ENCODE measurements at regions not wholly inside any gene's neighbourhood (a gene's known extent, or its start where the extent isn't known, plus 50 kb on each side); places are given as distances from the start of the nearest gene placed in this dataset.

DNA sequence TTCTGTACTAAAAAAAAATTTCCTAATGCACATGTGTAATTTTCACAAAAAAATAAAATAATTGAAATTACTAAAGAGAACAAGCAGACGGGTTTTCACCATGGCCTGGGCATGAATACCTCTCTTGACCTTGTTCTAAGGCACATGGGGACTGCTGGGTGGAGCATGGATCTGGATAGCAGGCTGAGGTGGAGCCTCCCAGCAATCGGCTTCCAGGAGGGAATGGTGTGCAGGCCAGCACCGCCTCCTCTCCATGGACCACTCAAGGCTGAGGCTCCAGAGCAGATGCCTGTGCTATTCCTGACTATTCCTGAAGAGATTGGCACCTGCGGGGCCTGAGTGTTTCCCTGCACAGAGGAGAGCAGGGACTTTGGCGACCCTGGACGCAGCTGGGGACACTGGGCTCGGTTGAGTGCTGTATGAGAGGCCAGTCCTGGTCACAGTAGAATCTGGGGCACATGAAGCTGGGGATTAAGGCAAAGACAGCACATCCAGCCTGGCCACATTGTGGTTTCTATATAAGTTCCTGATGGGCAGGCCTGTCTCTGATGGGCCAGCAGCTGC lies 963.6 kb downstream of the BRD1 start:
- no peak for TF ChIP-seq EZH2phosphoT487 (IDR thresholded peaks at IDR 0.05; ENCODE audit: borderline replicate concordance, low read length)
- TF ChIP-seq, protein P1, sequence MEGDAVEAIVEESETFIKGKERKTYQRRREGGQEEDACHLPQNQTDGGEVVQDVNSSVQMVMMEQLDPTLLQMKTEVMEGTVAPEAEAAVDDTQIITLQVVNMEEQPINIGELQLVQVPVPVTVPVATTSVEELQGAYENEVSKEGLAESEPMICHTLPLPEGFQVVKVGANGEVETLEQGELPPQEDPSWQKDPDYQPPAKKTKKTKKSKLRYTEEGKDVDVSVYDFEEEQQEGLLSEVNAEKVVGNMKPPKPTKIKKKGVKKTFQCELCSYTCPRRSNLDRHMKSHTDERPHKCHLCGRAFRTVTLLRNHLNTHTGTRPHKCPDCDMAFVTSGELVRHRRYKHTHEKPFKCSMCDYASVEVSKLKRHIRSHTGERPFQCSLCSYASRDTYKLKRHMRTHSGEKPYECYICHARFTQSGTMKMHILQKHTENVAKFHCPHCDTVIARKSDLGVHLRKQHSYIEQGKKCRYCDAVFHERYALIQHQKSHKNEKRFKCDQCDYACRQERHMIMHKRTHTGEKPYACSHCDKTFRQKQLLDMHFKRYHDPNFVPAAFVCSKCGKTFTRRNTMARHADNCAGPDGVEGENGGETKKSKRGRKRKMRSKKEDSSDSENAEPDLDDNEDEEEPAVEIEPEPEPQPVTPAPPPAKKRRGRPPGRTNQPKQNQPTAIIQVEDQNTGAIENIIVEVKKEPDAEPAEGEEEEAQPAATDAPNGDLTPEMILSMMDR (conservative IDR thresholded peaks at IDR 0.05; ENCODE audit: low read depth, low read length) = no peak
- TF ChIP-seq EZH2 (IDR thresholded peaks at IDR 0.05; ENCODE audit: low read length, unreplicated experiment) = no peak
- no peaks in the 10 kb centered on the region for H3K9me2 ChIP-seq (replicated peaks; ENCODE audit: low read length)
- intact Hi-C loops (cut with micrococcal nuclease) = no loop called here
- H3K4me3 ChIP-seq (ENCODE audit: low read length) = no peak overlapping the region
- H3K27me3 ChIP-seq (ENCODE audit: low read length) = no peaks in the 10 kb centered on the region
- H3K4me2 ChIP-seq (ENCODE audit: low read length) = no peak overlapping the region
- ATAC-seq (no peak), DNase-seq (no peak)
- H4K20me1 ChIP-seq (ENCODE audit: low read length) = no peaks in the 10 kb centered on the region
- no peak overlapping the region for H2AFZ ChIP-seq (ENCODE audit: low read length)
- no peaks in the 10 kb centered on the region for H3K4me1 ChIP-seq (ENCODE audit: insufficient read depth, low read length)
- ChIA-PET POLR2A (ENCODE audit: unreplicated experiment) (no interaction called here), CTCF (no interaction called here)
- H3K36me3 ChIP-seq (ENCODE audit: low read depth, low read length) = no peaks in the 10 kb centered on the region
- no peaks in the 10 kb centered on the region for H3F3A ChIP-seq (ENCODE audit: low read length, unreplicated experiment)
- no peaks in the 10 kb centered on the region for H3K9me3 ChIP-seq (ENCODE audit: low read length)
- no peak overlapping the region for H3K9ac ChIP-seq (ENCODE audit: low read length)
- BruUV-seq (replicated peaks) = no TSS peak
- H3K79me2 ChIP-seq (ENCODE audit: low read length) = no peaks in the 10 kb centered on the region
- no peak overlapping the region for H3K27ac ChIP-seq (ENCODE audit: low read length)

DNA sequence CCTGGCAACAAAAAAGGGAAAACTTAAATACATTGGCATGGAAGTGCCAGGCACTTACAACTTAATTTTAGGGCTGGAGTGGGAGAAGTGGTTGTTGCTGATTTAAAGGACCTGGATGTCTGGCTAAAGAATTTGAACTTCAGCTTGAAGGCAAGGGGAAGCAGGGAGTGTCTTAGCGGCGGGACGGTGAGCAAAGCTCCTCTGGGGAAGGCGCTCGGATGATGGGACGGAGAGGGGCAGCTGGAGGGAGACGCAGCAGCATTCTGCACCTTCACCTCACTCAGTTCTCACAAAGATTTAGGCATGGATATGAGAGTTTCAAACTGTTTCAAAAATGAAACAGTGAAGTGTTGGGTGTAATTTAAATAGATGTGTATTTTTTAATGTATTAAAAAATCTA lies 967.1 kb downstream of the BRD1 start:
- Histone ChIP-seq H3K27me3 (ENCODE audit: low read length) (no peaks in the 10 kb centered on the region), H3K79me2 (ENCODE audit: low read length) (no peaks in the 10 kb centered on the region), H3K4me1 (ENCODE audit: insufficient read depth, low read length) (no peaks in the 10 kb centered on the region), H3K9me3 (ENCODE audit: low read length) (no peaks in the 10 kb centered on the region), H2AFZ (ENCODE audit: low read length) (no peak overlapping the region), H3K4me3 (ENCODE audit: low read length) (no peak overlapping the region), H3K36me3 (ENCODE audit: low read depth, low read length) (no peaks in the 10 kb centered on the region), H3K9ac (ENCODE audit: low read length) (no peak overlapping the region), H4K20me1 (ENCODE audit: low read length) (no peaks in the 10 kb centered on the region), H3K9me2 (replicated peaks; ENCODE audit: low read length) (no peaks in the 10 kb centered on the region), H3K4me2 (ENCODE audit: low read length) (no peak overlapping the region), H3F3A (ENCODE audit: low read length, unreplicated experiment) (no peaks in the 10 kb centered on the region), H3K27ac (ENCODE audit: low read length) (no peak overlapping the region)
- no peak for TF ChIP-seq EZH2phosphoT487 (IDR thresholded peaks at IDR 0.05; ENCODE audit: borderline replicate concordance, low read length)
- DNase-seq (no peak), ATAC-seq (no peak)
- intact Hi-C loops (cut with micrococcal nuclease) = no loop called here
- CTCF ChIA-PET = no interaction called here
- no TSS peak for BruUV-seq (replicated peaks)
- POLR2A ChIA-PET (ENCODE audit: unreplicated experiment) = no interaction called here

GRCh38 chr22:48858856-48859255 lies 968.8 kb downstream of the BRD1 start:
- no peak overlapping the region for H3K9ac ChIP-seq (ENCODE audit: low read length)
- H3K9me3 ChIP-seq (ENCODE audit: low read length) = no peaks in the 10 kb centered on the region
- H3K27me3 ChIP-seq (ENCODE audit: low read length) = no peaks in the 10 kb centered on the region
- TF ChIP-seq EZH2phosphoT487 (IDR thresholded peaks at IDR 0.05; ENCODE audit: borderline replicate concordance, low read length) = no peak
- TF ChIP-seq EZH2 (IDR thresholded peaks at IDR 0.05; ENCODE audit: low read length, unreplicated experiment) = no peak
- TF ChIP-seq, protein P1 (conservative IDR thresholded peaks at IDR 0.05; ENCODE audit: low read depth, low read length) = no peak
- H3K4me3 ChIP-seq (ENCODE audit: low read length) = no peak overlapping the region
- DNase-seq (no peak), ATAC-seq (no peak)
- intact Hi-C loops (cut with micrococcal nuclease) = no loop called here
- no peaks in the 10 kb centered on the region for H3K79me2 ChIP-seq (ENCODE audit: low read length)
- ChIA-PET CTCF (no interaction called here), POLR2A (ENCODE audit: unreplicated experiment) (no interaction called here)
- no peaks in the 10 kb centered on the region for H3F3A ChIP-seq (ENCODE audit: low read length, unreplicated experiment)
- H4K20me1 ChIP-seq (ENCODE audit: low read length) = no peaks in the 10 kb centered on the region
- H3K36me3 ChIP-seq (ENCODE audit: low read depth, low read length) = no peaks in the 10 kb centered on the region
- no TSS peak for BruUV-seq (replicated peaks)
- H3K4me2 ChIP-seq (ENCODE audit: low read length) = no peak overlapping the region
- H3K4me1 ChIP-seq (ENCODE audit: insufficient read depth, low read length) = no peaks in the 10 kb centered on the region
- no peak overlapping the region for H3K27ac ChIP-seq (ENCODE audit: low read length)
- no peaks in the 10 kb centered on the region for H3K9me2 ChIP-seq (replicated peaks; ENCODE audit: low read length)
- H2AFZ ChIP-seq (ENCODE audit: low read length) = no peak overlapping the region

Measured in PC-3 (cell line).